ENCODE measurements at regions not wholly inside any gene's neighbourhood (a gene's known extent, or its start where the extent isn't known, plus 50 kb on each side); places are given as distances from the start of the nearest gene placed in this dataset.

DNA sequence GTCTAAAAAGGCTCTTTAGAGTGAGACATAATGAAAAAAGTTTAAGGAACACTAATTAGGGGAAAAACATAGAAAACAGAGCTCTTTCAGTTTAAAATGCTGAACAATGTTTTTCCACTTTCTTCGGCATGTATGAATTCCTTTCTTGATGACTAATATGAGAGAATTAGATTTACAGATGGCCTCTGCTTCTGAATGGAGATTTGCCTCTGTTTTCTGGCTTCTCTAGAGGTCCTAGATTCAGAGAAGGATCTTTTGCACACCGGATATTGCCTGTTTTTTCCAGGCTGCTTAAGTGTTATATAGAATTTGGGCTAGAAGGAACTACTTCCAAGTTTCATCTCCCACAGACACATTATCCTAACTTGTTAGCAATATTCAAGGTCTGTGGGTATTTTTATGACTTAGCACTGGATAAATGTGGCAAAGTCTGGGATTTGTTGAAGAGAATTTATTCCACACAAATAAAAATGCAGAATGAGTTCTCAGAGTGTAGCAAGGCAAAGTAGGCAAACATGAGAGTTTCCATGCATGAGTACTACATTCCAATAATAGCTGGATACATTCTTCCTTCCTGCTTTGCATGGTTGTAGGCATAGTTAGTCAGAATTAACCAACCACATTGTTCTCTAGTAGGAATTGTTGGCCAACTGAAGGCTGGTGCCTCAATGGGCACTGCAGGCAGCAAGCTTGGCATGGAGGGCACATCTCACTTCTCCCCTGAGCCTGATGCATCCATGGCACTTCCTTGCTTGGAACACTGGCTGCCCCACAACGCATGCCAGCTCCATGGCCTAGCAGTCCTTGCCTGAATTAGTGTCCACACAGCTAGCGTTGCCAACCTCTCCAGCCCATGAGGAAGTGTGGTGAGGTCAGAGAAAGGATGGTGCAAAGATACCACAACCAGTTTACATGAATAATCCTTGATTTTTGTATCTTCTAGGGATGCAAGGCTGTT is 224.2 kb downstream of the CLIC5 start:
- DNase-seq (ENCODE audit: low read depth in 2 of 2): no peak

DNA sequence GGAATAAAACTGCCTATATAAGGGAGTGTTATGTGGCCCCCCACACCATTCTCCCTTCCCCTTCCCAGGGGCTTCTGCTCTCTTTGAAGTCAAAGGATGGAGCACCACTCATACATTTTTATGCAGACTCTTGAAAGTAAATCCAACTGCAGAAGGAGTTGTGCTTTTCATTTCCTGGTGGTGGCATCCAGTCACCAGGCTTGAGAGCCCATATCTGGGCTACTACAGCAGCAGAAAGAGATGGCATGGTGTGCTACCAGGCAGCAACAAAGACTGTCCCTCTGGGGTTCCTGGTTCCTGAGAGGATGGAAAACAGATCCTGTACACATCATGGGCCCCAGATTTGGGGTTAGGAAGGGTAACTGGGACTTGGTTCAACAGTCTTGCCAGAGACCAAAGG is 226.4 kb downstream of the CLIC5 start:
- DNase-seq (ENCODE audit: low read depth in 2 of 2): no peak

DNA sequence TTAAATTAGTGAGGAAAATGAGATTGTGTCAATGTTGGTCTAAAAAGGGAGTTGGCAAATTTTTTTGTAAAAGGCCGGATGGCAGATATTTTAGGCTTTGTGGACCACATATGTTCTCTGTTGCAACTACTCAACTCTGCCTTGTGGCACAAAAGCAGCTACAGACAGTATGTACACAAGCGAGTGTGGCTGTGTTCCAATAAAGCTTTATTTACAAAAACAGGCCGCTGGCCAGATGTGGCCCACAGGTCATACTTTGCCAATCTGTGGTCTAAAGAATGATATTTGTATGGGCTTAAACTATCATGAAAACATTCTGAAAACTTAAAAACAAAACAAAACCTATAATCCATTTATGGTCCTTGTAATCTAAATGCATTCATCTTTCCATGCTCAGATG is 228.3 kb downstream of the CLIC5 start:
- no peak for DNase-seq (ENCODE audit: low read depth in 2 of 2)

DNA sequence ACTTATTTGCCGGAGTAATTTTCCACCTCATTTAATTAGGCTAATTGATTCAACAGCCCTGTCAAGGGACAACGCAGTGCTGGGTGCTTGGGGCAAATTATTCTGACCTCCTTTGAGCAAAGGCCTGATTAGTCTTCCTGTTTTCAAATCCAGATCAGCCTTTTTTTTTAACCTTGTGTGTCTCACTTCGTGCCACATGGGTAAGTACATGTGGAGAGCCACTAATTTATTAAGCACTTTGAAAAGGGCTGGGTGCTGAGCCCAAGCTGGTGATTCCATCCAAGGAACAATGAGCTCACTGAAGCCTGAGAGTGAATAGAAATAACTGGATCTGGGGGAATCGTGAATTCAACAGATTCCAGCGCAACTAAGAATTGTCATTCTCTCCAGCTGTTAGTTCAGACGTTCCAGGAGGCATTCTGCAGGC is 229.3 kb downstream of the CLIC5 start:
- no peak for DNase-seq (ENCODE audit: low read depth in 2 of 2)

DNA sequence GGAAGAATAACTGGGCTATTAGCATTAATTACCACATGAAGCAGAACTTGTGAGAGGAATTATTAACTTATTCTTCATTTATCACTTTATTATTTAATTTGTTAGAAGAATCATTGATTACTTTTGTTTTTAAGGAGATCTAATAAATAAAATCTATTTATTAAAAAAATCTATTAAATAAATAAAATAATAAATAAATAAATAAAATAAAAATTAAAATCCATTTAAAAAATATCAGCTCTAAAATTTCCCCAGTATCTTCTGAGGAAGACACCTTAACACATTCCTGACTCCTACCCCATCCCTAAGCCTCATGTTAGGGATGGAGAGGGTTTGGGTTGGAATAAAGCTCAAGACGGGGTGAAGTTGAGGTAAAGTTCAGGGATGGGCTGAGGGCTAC is 231.4 kb downstream of the CLIC5 start:
- DNase-seq (ENCODE audit: low read depth in 2 of 2): no peak

DNA sequence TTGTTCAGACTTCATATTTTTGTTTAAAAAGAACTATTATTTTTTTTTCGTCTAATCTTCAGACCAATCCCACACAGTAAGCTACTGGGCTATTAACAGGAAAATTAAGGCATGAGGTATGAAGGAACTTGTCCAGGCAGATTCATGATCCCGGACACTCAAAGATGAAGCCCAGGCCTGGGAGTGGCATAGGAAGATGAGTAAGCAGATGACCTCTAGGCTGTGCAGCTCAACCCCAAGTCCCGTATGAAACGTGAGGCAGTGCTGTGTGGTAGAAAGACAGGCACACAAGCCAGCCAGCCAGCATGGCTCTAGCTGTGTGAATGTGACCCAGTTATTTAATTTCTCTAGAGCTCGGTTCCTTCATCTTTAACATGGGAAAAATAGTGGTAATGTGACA is 231.9 kb downstream of the CLIC5 start:
- DNase-seq (ENCODE audit: low read depth in 2 of 2): no peak

DNA sequence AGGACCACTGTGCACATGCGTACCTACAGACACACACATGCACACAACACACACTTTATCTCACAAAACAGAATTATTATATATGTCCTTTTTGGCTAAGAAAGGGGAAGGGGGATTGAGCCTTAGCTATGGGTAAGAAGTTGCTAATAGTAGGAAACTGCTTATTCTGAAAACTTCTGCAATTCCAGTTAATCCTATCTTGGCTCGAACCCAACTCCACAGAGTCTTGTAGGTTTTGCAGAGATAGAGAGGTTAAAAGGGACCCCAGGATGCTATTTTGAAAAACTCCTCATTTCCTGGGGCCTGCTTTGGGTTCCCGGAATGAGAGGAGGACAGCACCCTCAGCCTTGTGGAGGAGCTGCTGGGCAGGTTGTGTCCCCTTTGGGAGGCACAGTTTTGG is 233.8 kb downstream of the CLIC5 start:
- no peak for DNase-seq (ENCODE audit: low read depth in 2 of 2)

DNA sequence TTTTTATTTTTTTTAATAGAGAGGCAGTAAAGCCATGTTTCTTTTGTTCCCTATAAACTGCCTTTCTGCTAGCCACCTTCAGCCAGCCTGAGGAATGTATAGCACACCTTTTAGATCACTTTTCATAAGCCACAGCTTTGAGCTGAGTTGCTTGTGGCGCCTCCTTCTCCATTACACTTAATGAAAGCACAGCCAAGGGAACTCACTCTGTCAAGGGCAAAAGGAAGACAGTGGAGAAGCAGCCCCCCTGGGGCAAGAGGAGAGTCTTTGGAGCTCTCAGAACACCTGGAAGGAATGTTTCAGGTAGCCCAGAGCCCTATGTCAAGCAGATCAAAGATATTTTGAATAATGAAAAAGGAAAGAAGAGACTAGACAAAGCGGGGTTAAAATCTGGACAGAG is 235.1 kb downstream of the CLIC5 start:
- DNase-seq (ENCODE audit: low read depth in 2 of 2): no peak

DNA sequence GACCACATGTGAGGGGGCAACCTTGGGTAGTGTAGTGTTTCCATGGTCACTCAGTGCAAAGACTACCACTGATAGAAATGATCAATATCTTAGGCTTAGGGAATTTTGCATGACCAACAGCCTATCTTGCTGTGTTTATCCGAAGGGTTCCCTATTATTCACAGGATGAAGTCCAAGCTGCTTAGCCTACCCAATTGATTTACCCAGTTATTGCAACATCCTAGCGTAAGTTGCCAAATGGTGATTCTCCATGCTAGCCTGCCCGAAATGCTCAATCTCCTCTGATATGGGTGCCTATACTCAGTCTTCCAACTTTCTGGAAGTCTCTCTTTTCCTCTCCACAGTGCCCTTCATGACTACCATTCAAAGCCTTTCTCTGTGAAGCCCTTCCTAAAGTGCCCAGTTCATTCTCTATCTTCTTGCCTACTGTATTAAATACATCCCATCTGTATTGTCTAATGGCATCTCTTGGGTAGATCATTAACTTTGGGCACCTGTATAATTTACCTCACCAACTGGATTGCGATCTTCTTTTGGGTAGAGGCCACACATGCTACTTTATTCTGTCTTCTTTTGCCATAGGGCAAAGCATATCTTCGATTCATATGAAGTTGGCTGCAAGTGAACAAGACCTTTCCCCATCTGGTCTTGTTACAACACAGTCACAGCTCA is 240.5 kb downstream of the CLIC5 start:
- no peak for DNase-seq (ENCODE audit: low read depth in 2 of 2)

DNA sequence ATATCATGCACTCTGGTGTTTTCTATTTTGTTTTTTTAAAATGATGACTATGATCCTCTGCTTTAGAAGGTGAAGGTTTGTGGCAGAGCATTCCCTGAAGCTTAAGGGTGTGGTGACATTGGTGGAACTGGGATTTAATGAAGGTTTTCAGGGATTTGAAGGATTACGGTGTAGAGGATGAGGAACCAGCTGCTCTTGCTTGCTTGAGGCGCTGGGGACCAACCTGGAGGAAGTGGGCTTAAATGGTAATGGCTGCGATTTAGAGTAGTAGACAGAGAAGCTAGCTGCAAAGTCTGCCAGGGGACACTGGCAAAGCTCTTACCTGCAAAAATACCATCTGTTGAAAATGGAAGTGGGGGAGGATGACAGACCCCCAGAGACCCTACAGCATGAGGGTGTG is 241.8 kb downstream of the CLIC5 start:
- DNase-seq (ENCODE audit: low read depth in 2 of 2): no peak

DNA sequence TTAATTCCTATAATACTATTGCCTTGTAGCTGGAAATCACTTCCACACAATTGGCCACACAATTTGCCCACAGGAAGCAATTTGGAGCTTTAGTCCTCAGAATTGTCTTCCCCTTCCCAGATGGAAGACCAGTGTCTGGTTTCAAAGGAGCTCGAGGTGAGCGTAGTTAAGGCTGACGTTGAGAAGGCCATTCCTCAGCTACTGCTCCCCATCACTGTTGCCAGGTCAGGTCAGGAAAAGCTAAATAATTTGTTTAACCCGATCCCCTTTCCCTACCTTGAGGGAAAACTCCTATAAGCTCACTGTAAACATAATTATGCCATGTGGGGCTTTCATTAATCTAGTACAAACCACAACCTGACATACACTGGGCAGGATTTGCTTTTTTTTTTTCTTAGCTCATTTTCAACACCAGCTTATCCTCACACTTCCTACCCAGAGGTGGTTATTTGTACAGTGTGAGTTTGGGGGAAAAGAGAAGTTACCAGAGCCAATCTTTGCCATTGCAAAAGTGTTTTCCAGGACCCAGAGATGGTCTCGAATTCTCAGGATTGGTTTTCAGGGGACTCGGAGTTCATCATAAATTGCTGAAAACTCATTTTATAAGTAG is 242.7 kb downstream of the CLIC5 start:
- DNase-seq (ENCODE audit: low read depth in 2 of 2): no peak

DNA sequence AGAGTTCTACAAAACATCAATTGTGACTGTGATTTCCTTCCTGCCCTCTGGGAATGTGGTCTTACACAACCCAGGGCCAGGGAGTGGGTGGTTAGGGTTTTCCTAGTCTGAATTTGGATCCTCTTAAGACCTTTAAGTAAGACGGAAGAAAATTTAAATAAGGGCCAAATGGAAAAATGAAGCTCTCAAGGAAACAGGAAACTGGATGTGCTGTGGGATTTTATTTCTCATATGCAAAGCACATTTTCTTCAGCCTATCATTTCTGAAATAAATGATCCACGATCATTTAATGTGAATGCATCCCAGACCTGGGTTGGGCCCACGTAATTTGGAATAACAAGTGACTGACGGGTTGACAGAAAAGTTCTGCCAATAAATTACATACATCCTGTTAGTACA is 243.6 kb downstream of the CLIC5 start:
- DNase-seq (ENCODE audit: low read depth in 2 of 2): no peak

DNA sequence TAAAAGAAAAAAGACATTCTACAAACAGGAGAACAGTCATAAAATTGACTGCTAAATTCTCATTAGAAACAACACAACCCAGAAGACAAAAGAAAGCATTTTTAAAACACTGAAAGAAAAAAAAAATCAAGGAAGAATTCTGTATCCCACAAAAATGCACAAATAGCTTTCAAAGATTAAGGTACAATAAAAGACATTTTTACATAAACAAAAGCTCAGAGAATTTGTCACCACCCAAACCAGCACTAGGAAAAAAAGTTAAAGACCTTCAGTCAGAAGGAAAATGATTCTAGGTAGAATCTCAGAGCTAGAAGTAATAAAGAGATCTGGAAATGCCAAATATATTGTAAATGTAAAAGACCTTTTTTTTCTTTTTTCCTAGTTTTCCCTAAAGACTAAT is 252.4 kb downstream of the CLIC5 start:
- no peak for DNase-seq (ENCODE audit: low read depth in 2 of 2)

DNA sequence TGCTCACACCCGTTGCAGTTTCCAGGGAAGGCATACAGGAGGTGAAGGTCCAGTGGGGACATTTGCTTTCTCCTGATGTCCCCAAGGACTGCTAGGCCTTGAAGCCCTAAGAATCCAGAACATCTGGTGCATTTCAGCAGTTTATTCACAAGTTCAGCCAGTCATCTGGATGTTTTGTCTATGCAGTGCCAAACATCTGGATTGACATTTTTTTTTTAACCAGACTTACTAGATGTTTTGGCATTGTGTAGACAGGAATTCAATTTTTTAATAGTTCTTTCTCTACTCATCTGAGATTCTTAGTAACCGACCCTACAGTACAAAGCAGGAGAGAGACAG is 256.2 kb downstream of the CLIC5 start:
- DNase-seq (ENCODE audit: low read depth in 2 of 2): no peak

DNA sequence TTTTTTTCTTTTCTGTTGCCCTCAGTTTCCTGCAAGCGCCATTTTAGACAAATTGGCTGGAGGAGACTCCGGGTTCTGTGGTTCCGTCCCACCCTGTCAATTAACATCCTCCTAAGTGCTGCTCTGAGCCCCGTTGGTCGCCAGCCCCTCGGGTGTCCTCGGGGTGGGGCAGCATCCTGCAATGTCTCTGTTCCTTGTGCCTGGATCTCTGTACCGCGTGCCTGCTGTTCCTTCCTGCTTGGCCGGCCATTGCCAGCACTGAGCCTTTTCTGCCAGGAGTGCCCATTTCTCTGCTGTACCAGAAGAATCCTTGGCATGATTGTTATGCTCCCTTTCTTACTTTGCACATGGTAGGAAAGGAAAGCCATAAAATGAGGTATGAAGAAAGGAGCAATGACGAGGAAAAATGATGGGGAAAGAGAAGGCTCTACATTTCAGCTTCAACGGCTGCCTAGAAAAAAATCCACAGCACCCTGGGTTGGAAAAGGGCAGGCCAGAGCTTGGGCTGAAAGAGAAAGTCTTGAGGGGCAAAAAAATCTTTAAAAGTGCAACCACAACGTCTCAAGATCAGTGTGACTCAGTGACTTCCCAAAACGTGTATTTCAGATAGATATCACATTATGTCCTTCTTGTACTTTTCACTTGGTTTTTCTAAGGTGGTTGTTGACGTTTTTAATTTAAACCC is 256.7 kb downstream of the CLIC5 start:
- no peak for DNase-seq (ENCODE audit: low read depth in 2 of 2)

DNA sequence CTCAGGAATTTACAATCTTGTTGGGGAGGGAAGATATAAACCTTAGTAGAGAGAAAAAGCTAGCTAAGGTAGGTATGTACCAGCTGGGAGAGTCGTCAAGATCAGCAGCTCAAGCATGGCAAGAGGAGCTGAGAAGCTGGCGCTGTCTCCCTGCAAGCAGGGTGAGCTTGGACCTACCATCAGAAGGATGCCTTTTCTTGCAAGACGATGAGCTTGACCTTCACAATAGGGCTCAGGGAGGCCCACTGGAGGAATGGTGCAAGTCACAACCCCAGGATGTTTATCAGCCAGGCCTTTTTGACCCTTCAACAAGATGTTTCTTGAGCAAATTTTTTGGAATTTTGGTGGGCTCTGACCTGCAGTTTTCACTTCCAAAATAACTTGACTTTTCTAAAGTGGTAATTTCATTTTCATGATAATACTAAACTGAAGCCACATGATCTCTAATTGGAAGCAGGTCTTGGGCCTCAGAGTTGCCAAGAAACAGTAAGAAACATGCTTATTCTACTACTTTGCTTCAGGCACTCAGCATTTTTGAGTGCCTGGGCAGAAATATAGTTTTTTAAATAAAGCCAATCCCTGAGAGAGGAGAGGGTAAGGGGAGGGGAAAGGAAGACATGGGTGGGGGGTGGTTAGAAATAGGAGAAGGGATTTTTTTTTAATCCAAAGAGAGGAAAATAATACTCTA is 258.1 kb downstream of the CLIC5 start:
- no peak for DNase-seq (ENCODE audit: low read depth in 2 of 2)

DNA sequence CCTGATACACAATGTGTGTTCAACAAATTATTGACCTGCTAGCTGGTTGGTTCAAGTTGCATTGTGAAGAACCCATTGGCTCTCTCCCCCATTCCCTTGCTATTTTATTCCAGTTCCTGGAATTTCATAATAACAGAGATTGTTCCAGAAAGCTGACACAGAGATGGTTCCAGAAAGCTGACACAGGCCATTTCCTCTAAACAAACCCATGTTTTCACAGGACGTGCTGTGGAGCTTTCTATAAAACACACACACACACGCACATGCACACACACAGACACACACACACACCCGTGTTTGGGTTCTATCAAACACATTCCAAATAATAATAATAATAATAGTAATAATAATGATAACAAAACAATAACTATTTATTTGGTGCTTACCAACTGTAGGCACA is 259.1 kb downstream of the CLIC5 start:
- DNase-seq (ENCODE audit: low read depth in 2 of 2): no peak

DNA sequence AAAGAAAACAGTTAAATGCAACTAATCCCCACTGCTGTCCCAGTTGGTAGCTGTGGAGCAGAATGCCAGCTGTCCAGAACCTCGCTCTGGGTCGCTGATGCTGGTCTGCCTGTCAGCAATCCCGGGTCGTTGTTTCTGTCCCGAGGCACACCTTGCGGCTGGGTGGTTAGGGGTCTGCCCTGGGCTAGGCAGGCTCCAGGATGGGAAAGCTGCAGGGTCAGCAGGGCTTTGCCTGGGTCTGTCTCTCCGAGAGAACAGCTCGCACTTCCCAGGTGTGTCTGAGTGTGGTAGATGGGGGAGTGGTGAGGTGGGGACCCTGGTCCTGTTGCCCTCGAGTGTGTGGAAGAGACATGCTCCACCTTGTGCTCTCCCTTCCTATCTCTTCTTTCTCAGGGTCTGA is 261.2 kb downstream of the CLIC5 start:
- DNase-seq (ENCODE audit: low read depth in 2 of 2): no peak

DNA sequence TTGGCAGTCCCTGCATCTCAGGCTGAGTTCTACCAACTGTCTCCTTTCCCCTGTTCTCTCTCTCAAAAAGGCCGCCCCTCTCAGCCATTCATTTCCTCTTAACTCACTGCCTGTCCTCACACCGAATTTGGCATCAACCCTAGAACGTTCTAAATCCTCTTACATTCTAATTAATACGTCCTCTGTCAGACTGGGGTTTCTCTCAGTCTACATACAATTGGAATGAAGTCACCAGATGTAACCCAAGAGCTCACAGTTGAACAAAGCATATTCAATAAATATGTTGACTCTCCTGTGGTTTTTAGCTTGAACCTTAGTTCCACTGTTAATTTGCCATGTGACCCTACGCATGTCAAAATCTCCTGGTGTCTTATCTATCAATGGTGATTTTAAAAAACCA is 269.6 kb downstream of the CLIC5 start:
- no peak for DNase-seq (ENCODE audit: low read depth in 2 of 2)

DNA sequence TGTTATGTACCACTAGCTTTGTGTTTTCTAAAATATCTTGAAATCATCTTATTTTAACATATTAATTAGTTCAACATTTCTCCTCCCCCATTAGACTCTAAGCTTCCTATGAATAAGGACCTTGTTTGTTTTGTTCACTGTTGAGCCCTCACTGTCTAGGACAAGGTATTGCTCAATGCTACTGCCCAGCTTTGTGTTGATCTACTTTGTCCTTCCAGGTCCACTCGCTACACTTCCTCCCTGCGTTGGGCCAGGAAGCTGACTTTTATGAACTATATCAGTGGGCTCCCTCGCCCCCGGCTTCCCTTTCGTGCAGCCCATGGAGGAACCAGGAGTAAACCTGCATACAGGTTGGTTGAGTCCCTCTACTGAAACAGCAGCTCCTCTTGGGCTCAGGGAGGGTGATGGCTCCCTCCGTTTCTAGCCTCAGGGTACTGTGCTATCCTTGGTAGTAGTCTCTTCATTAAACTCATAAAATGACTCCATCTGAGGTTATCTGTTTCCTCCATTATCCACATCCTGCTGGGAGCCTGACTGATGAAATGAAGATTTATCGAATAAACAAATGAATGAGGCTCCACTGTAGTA is 272.5 kb downstream of the CLIC5 start:
- DNase-seq (ENCODE audit: low read depth in 2 of 2): no peak

DNA sequence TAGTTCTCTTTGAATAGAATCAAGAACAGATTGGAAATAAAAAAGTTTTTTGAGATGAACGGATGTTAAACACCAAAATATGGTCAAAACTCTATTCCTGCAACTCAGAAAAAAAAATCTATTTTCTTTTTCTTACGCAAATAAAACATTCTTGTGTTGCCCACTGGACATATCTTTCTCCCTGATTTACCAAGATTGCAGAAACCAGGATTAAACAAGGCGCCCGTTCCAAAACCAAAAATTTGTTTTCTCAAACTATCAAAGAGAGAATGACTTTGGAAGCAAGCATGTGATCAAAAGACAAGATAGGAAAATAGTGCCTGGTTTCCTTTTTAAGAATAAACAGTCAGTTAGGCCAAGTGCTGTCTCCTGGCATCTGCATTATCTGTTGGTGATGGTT is 273.1 kb downstream of the CLIC5 start:
- no peak for DNase-seq (ENCODE audit: low read depth in 2 of 2)
